HG03066 (cell line): ENCODE measurements at regions not wholly inside any gene's neighbourhood (a gene's known extent, or its start where the extent isn't known, plus 50 kb on each side); places are given as distances from the start of the nearest gene placed in this dataset.
"Not testable (repeated sequence)": the region's sequence is repeated elsewhere in the genome, so short reads cannot be mapped to it uniquely, and the experiment has no call there.

ENCODE experiments used
- ATAC-seq: cut with Tn5 transposase; IDR thresholded peaks from one replicate; pipeline ENCODE4 v1.9.1; 2021; ENCODE audit warnings: low read depth; ENCODE audit not compliant: unreplicated experiment

- no peak for ATAC-seq
Measured at GRCh38 chr6:12473494-12473893, 183.3 kb downstream of the EDN1 start.

- ATAC-seq, result no peak
Measured at GRCh38 chr6:12474167-12475140, 184.3 kb downstream of the EDN1 start.

GRCh38 chr6:12476484-12476883, 186.3 kb downstream of the EDN1 start:
- ATAC-seq, result no peak

GRCh38 chr6:12477616-12478015, 187.5 kb downstream of the EDN1 start:
- ATAC-seq, result no peak

GRCh38 chr6:12478921-12479320, 188.8 kb downstream of the EDN1 start:
- ATAC-seq, result no peak

GRCh38 chr6:12479451-12479850, 189.3 kb downstream of the EDN1 start:
- ATAC-seq, result no peak

GRCh38 chr6:12479881-12480280, 189.7 kb downstream of the EDN1 start:
- no peak for ATAC-seq

- ATAC-seq, result no peak
Measured at GRCh38 chr6:12480379-12480778, 190.2 kb downstream of the EDN1 start.

- no peak for ATAC-seq
Measured at GRCh38 chr6:12481292-12481691, 191.1 kb downstream of the EDN1 start.

GRCh38 chr6:12481850-12482249, 191.7 kb downstream of the EDN1 start:
- no peak for ATAC-seq

GRCh38 chr6:12482386-12483375, 192.5 kb downstream of the EDN1 start:
- ATAC-seq, result no peak

- ATAC-seq, result peak; percentile 67
Measured at GRCh38 chr6:12483712-12484111, 193.6 kb downstream of the EDN1 start.

GRCh38 chr6:12484519-12484918, 194.4 kb downstream of the EDN1 start:
- ATAC-seq, result no peak

- no peak for ATAC-seq
Measured at GRCh38 chr6:12485226-12485764, 195.1 kb downstream of the EDN1 start.

GRCh38 chr6:12485837-12486236, 195.7 kb downstream of the EDN1 start:
- ATAC-seq, result no peak

GRCh38 chr6:12490351-12490903, 200.3 kb downstream of the EDN1 start:
- no peak for ATAC-seq

GRCh38 chr6:12490904-12491571, 200.9 kb downstream of the EDN1 start:
- ATAC-seq, result no peak

- not testable (repeated sequence) for ATAC-seq
Measured at GRCh38 chr6:12492929-12493328, 202.8 kb downstream of the EDN1 start.

- ATAC-seq, result no peak
Measured at GRCh38 chr6:12493446-12493845, 203.3 kb downstream of the EDN1 start.

GRCh38 chr6:12494161-12494560, 204.0 kb downstream of the EDN1 start:
- no peak for ATAC-seq
